ENCODE measurements at regions not wholly inside any gene's neighbourhood (a gene's known extent, or its start where the extent isn't known, plus 50 kb on each side); places are given as distances from the start of the nearest gene placed in this dataset.

DNA sequence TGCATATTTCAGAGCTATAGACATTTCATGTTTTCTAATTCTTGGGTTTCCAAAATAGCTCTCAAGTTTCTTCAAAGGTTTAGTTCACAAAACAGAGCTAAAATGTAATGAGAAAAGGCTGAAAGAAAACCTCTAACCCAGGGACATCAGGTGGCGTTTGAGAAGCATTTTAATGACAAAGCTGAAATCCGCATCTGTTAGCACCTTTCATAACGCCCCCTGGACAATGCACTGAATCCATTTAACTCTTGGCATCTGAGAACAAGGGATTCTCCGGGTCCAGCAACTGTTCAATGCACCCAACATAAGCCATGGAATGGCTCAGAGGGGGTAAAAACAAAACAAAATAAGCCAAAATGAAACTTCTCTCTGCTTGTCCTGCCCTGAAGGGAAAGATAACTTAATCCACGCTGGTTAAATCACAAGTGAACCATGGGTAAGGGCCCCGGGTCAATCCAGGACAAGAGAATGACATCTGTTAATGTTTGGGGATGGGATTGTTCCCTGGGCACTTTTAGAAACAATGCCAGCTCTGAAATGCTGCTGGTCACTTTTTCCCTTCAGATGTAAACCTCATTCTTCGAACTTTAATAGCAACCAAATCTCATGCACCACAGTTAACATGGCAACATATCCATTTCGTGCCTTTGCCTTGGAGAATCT, 466.2 kb upstream of the ADAMTS9 start:
- Mint-ChIP-seq H3K4me1 (no peaks in the 10 kb centered on the region), H3K27me3 (no peaks in the 10 kb centered on the region), H3K27ac (no peak overlapping the region), H3K9me3 (peaks cover 0 to 12% (median 7%) of the 10 kb centered on the region in 5 donors), H3K4me3 (no peak overlapping the region), H3K36me3 (peaks cover 0 to 1% (median 0%) of the 10 kb centered on the region in 3 donors)
- H3K36me3 ChIP-seq (ENCODE audit: insufficient read depth, low read length) = no peaks in the 10 kb centered on the region
- no peaks in the 10 kb centered on the region for H3K4me1 ChIP-seq (ENCODE audit: insufficient read depth, low read length)
- CTCF ChIA-PET = no interaction called here
- no peak for DNase-seq
- no peaks in the 10 kb centered on the region for H3K27me3 ChIP-seq (ENCODE audit: insufficient read depth, low read length, poor library complexity, severe bottlenecking)
- H3K27ac ChIP-seq (ENCODE audit: low read depth, low read length) = no peak overlapping the region
- POLR2A ChIA-PET = no interaction called here
- no peaks in the 10 kb centered on the region for H3K9me3 ChIP-seq (ENCODE audit: low read length)
- H3K4me3 ChIP-seq (ENCODE audit: low read length) = no peak overlapping the region

DNA sequence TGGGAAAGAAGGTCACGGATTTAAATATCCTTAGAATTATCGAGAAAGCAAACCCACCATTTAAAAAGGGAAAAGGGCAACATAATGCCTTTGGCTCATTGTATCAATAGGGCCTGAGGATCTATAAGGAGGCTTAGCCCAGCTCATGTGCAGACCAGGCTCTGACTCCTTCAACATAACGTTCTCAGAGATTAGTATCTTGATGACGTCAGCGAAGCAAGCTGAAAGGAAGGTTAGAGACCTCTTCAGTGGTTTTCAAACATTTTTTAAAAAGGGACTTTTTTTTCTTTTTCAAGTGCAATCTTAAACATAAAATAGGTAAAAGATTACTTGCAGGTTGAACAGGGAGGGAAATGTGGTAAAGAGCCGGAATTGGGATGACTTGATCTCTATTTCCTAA, 463.9 kb upstream of the ADAMTS9 start:
- Mint-ChIP-seq H3K9me3 (peaks cover 0 to 7% (median 6%) of the 10 kb centered on the region in 5 donors), H3K36me3 (peaks cover 0 to 1% (median 0%) of the 10 kb centered on the region in 3 donors), H3K4me1 (no peaks in the 10 kb centered on the region), H3K4me3 (no peak overlapping the region), H3K27me3 (no peaks in the 10 kb centered on the region), H3K27ac (no peak overlapping the region)
- Histone ChIP-seq H3K4me1 (ENCODE audit: insufficient read depth, low read length) (no peaks in the 10 kb centered on the region), H3K27ac (ENCODE audit: low read depth, low read length) (no peak overlapping the region), H3K36me3 (ENCODE audit: insufficient read depth, low read length) (no peaks in the 10 kb centered on the region), H3K9me3 (ENCODE audit: low read length) (no peaks in the 10 kb centered on the region), H3K27me3 (ENCODE audit: insufficient read depth, low read length, poor library complexity, severe bottlenecking) (no peaks in the 10 kb centered on the region), H3K4me3 (ENCODE audit: low read length) (no peak overlapping the region)
- ChIA-PET POLR2A (no interaction called here), CTCF (no interaction called here)
- no peak for DNase-seq

- no peak overlapping the region for H3K4me3 Mint-ChIP-seq
- DNase-seq = no peak
- POLR2A ChIA-PET = no interaction called here
- H3K4me1 Mint-ChIP-seq = no peaks in the 10 kb centered on the region
- Histone ChIP-seq H3K4me1 (ENCODE audit: insufficient read depth, low read length) (no peaks in the 10 kb centered on the region), H3K9me3 (ENCODE audit: low read length) (no peaks in the 10 kb centered on the region), H3K27ac (ENCODE audit: low read depth, low read length) (no peak overlapping the region), H3K36me3 (ENCODE audit: insufficient read depth, low read length) (no peaks in the 10 kb centered on the region), H3K27me3 (ENCODE audit: insufficient read depth, low read length, poor library complexity, severe bottlenecking) (no peaks in the 10 kb centered on the region), H3K4me3 (ENCODE audit: low read length) (no peak overlapping the region)
- no peak overlapping the region for H3K27ac Mint-ChIP-seq
- peaks cover 0 to 7% (median 4%) of the 10 kb centered on the region in 5 donors for H3K9me3 Mint-ChIP-seq
- H3K36me3 Mint-ChIP-seq = no peaks in the 10 kb centered on the region
- CTCF ChIA-PET = no interaction called here
- no peaks in the 10 kb centered on the region for H3K27me3 Mint-ChIP-seq
Measured at GRCh38 chr3:65149877-65150276, 462.1 kb upstream of the ADAMTS9 start.

- Histone ChIP-seq H3K27ac (ENCODE audit: low read depth, low read length) (no peak overlapping the region), H3K27me3 (ENCODE audit: insufficient read depth, low read length, poor library complexity, severe bottlenecking) (no peaks in the 10 kb centered on the region), H3K4me1 (ENCODE audit: insufficient read depth, low read length) (no peaks in the 10 kb centered on the region), H3K9me3 (ENCODE audit: low read length) (no peaks in the 10 kb centered on the region), H3K4me3 (ENCODE audit: low read length) (no peak overlapping the region), H3K36me3 (ENCODE audit: insufficient read depth, low read length) (no peaks in the 10 kb centered on the region)
- Mint-ChIP-seq H3K36me3 (no peaks in the 10 kb centered on the region), H3K4me3 (no peak overlapping the region), H3K27me3 (no peaks in the 10 kb centered on the region), H3K9me3 (peaks cover 0 to 7% (median 6%) of the 10 kb centered on the region in 5 donors), H3K27ac (no peak overlapping the region), H3K4me1 (no peaks in the 10 kb centered on the region)
- no peak for DNase-seq
- ChIA-PET CTCF (no interaction called here), POLR2A (no interaction called here)
Measured at GRCh38 chr3:65148687-65149086, 460.9 kb upstream of the ADAMTS9 start.

- H3K4me3 Mint-ChIP-seq = no peak overlapping the region
- no peak overlapping the region for H3K27ac Mint-ChIP-seq
- CTCF ChIA-PET = no interaction called here
- no peaks in the 10 kb centered on the region for H3K4me1 Mint-ChIP-seq
- Histone ChIP-seq H3K27ac (ENCODE audit: low read depth, low read length) (no peak overlapping the region), H3K27me3 (ENCODE audit: insufficient read depth, low read length, poor library complexity, severe bottlenecking) (no peaks in the 10 kb centered on the region), H3K4me3 (ENCODE audit: low read length) (no peak overlapping the region), H3K9me3 (ENCODE audit: low read length) (no peaks in the 10 kb centered on the region), H3K36me3 (ENCODE audit: insufficient read depth, low read length) (no peaks in the 10 kb centered on the region), H3K4me1 (ENCODE audit: insufficient read depth, low read length) (no peaks in the 10 kb centered on the region)
- POLR2A ChIA-PET = no interaction called here
- no peaks in the 10 kb centered on the region for H3K36me3 Mint-ChIP-seq
- no peaks in the 10 kb centered on the region for H3K27me3 Mint-ChIP-seq
- peaks cover 0 to 7% (median 6%) of the 10 kb centered on the region in 5 donors for H3K9me3 Mint-ChIP-seq
- no peak for DNase-seq
Measured at GRCh38 chr3:65146179-65146578, 458.4 kb upstream of the ADAMTS9 start.

- ChIA-PET POLR2A (no interaction called here), CTCF (no interaction called here)
- Mint-ChIP-seq H3K4me3 (no peak overlapping the region), H3K27me3 (no peaks in the 10 kb centered on the region), H3K27ac (no peak overlapping the region), H3K4me1 (no peaks in the 10 kb centered on the region), H3K36me3 (no peaks in the 10 kb centered on the region), H3K9me3 (peaks cover 0 to 7% (median 5%) of the 10 kb centered on the region in 5 donors)
- Histone ChIP-seq H3K9me3 (ENCODE audit: low read length) (no peaks in the 10 kb centered on the region), H3K27me3 (ENCODE audit: insufficient read depth, low read length, poor library complexity, severe bottlenecking) (no peaks in the 10 kb centered on the region), H3K36me3 (ENCODE audit: insufficient read depth, low read length) (no peaks in the 10 kb centered on the region), H3K27ac (ENCODE audit: low read depth, low read length) (no peak overlapping the region), H3K4me1 (ENCODE audit: insufficient read depth, low read length) (no peaks in the 10 kb centered on the region), H3K4me3 (ENCODE audit: low read length) (no peak overlapping the region)
- no peak for DNase-seq
Measured at GRCh38 chr3:65145680-65146079, 457.9 kb upstream of the ADAMTS9 start.

DNA sequence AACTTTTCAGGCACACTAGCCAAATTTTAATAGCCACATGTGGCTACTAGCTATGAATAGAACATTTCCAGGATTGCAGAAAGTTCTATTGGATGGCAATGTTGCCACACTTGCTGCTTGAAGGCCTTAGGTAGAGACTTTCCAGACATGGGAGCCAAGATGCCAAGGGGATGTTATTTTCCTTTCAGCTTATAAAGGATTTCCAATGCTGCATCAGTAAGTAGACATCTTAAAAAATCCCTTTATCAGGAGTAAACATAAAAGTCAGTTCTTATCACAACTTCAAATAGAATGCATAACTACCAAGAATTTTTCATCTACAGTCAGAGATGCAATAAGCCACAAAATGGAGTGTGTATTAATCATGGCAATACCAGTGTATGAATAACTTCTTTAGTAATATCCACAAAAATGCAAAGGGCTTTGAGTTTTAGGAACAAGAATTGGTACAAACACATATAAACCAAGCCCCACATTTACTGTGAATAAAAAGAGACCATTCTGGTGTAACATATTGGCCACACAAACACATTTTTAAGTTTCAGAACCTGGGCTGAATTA, 457.1 kb upstream of the ADAMTS9 start:
- Mint-ChIP-seq H3K27ac (no peak overlapping the region), H3K4me3 (no peak overlapping the region), H3K9me3 (peaks cover 0 to 7% (median 5%) of the 10 kb centered on the region in 5 donors), H3K27me3 (no peaks in the 10 kb centered on the region), H3K4me1 (no peaks in the 10 kb centered on the region), H3K36me3 (no peaks in the 10 kb centered on the region)
- Histone ChIP-seq H3K4me1 (ENCODE audit: insufficient read depth, low read length) (no peaks in the 10 kb centered on the region), H3K9me3 (ENCODE audit: low read length) (no peaks in the 10 kb centered on the region), H3K4me3 (ENCODE audit: low read length) (no peak overlapping the region), H3K36me3 (ENCODE audit: insufficient read depth, low read length) (no peaks in the 10 kb centered on the region), H3K27me3 (ENCODE audit: insufficient read depth, low read length, poor library complexity, severe bottlenecking) (no peaks in the 10 kb centered on the region), H3K27ac (ENCODE audit: low read depth, low read length) (no peak overlapping the region)
- ChIA-PET POLR2A (no interaction called here), CTCF (no interaction called here)
- DNase-seq = no peak

DNA sequence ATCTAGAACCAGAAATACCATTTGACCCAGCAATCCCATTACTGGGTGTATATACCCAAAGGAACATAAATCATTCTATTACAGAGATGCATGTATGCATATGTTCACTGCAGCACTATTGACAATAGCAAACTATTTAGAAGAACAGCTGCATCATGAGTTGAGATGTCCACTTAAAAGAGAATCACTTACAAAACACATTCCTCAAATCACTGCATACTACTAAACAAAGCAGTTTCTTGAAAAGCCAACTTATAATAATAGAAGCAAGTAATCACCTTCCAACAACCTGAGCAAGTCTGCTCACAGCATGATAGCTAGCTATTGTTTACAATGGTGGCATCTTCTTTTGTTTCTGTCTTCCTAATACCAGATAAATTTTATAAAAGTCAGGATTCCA, 454.7 kb upstream of the ADAMTS9 start:
- no peaks in the 10 kb centered on the region for H3K36me3 Mint-ChIP-seq
- H3K4me3 Mint-ChIP-seq = no peak overlapping the region
- Histone ChIP-seq H3K4me1 (ENCODE audit: insufficient read depth, low read length) (no peaks in the 10 kb centered on the region), H3K27ac (ENCODE audit: low read depth, low read length) (no peak overlapping the region), H3K4me3 (ENCODE audit: low read length) (no peak overlapping the region), H3K9me3 (ENCODE audit: low read length) (no peaks in the 10 kb centered on the region), H3K27me3 (ENCODE audit: insufficient read depth, low read length, poor library complexity, severe bottlenecking) (no peaks in the 10 kb centered on the region), H3K36me3 (ENCODE audit: insufficient read depth, low read length) (no peaks in the 10 kb centered on the region)
- H3K27me3 Mint-ChIP-seq = no peaks in the 10 kb centered on the region
- peaks cover 0 to 10% (median 2%) of the 10 kb centered on the region in 5 donors for H3K9me3 Mint-ChIP-seq
- CTCF ChIA-PET = interaction anchor here (1.6 kb wide), 1 partner anchor 13 kb away, joined by 4 read pairs; no protein-coding TSS in a partner anchor
- no peak for DNase-seq
- no peaks in the 10 kb centered on the region for H3K4me1 Mint-ChIP-seq
- POLR2A ChIA-PET = no interaction called here
- H3K27ac Mint-ChIP-seq = no peak overlapping the region
